ENCODE measurements at regions not wholly inside any gene's neighbourhood (a gene's known extent, or its start where the extent isn't known, plus 50 kb on each side); places are given as distances from the start of the nearest gene placed in this dataset.
A peak's percentile ranks its signal among the peaks of the same experiment; 100 is the strongest.

GRCh38 chr3:110031975-110032374 lies 694.6 kb upstream of the DPPA4 start:
- intact Hi-C loops (cut with micrococcal nuclease) = no loop called here
- TF ChIP-seq CTCF (IDR thresholded peaks at IDR 0.05; ENCODE audit: borderline replicate concordance) = no peak
- H3K4me1 ChIP-seq = no peaks in the 10 kb centered on the region
- H3K9me3 ChIP-seq (replicated peaks) = no peaks in the 10 kb centered on the region
- no peak overlapping the region for H3K4me3 ChIP-seq
- DNase-seq = no peak
- H3K36me3 ChIP-seq = no peaks in the 10 kb centered on the region
- no peaks in the 10 kb centered on the region for H3K27me3 ChIP-seq (ENCODE audit: low read depth)
- H3K27ac ChIP-seq (replicated peaks) = no peak overlapping the region

GRCh38 chr3:110059431-110059830 lies 722.1 kb upstream of the DPPA4 start:
- no peaks in the 10 kb centered on the region for H3K9me3 ChIP-seq (replicated peaks)
- no peak overlapping the region for H3K4me3 ChIP-seq
- DNase-seq = no peak
- H3K27me3 ChIP-seq (ENCODE audit: low read depth) = no peaks in the 10 kb centered on the region
- no peaks in the 10 kb centered on the region for H3K36me3 ChIP-seq
- intact Hi-C loops (cut with micrococcal nuclease) = no loop called here
- H3K4me1 ChIP-seq = no peaks in the 10 kb centered on the region
- no peak for TF ChIP-seq CTCF (IDR thresholded peaks at IDR 0.05; ENCODE audit: borderline replicate concordance)
- no peak overlapping the region for H3K27ac ChIP-seq (replicated peaks)

- no peaks in the 10 kb centered on the region for H3K27me3 ChIP-seq (ENCODE audit: low read depth)
- no peak overlapping the region for H3K4me3 ChIP-seq
- intact Hi-C loops (cut with micrococcal nuclease) = no loop called here
- H3K9me3 ChIP-seq (replicated peaks) = no peaks in the 10 kb centered on the region
- H3K36me3 ChIP-seq = no peaks in the 10 kb centered on the region
- TF ChIP-seq CTCF (IDR thresholded peaks at IDR 0.05; ENCODE audit: borderline replicate concordance) = no peak
- no peak overlapping the region for H3K27ac ChIP-seq (replicated peaks)
- DNase-seq = no peak
- H3K4me1 ChIP-seq = peaks cover 5% of the 10 kb centered on the region
Measured at GRCh38 chr3:110062716-110063115, 725.4 kb upstream of the DPPA4 start.

GRCh38 chr3:110063178-110063577 lies 725.8 kb upstream of the DPPA4 start:
- Histone ChIP-seq H3K27ac (replicated peaks) (no peak overlapping the region), H3K27me3 (ENCODE audit: low read depth) (no peaks in the 10 kb centered on the region), H3K9me3 (replicated peaks) (no peaks in the 10 kb centered on the region), H3K36me3 (no peaks in the 10 kb centered on the region), H3K4me1 (peaks cover 10% of the 10 kb centered on the region), H3K4me3 (no peak overlapping the region)
- intact Hi-C loops (cut with micrococcal nuclease) = no loop called here
- no peak for TF ChIP-seq CTCF (IDR thresholded peaks at IDR 0.05; ENCODE audit: borderline replicate concordance)
- DNase-seq = no peak

- no peaks in the 10 kb centered on the region for H3K36me3 ChIP-seq
- H3K9me3 ChIP-seq (replicated peaks) = no peaks in the 10 kb centered on the region
- H3K4me1 ChIP-seq = peaks cover 27% of the 10 kb centered on the region
- DNase-seq = no peak
- intact Hi-C loops (cut with micrococcal nuclease) = no loop called here
- H3K27ac ChIP-seq (replicated peaks) = no peak overlapping the region
- no peak overlapping the region for H3K4me3 ChIP-seq
- H3K27me3 ChIP-seq (ENCODE audit: low read depth) = no peaks in the 10 kb centered on the region
- no peak for TF ChIP-seq CTCF (IDR thresholded peaks at IDR 0.05; ENCODE audit: borderline replicate concordance)
Measured at GRCh38 chr3:110066206-110066605, 728.9 kb upstream of the DPPA4 start.

GRCh38 chr3:110067527-110067926 lies 730.2 kb upstream of the DPPA4 start:
- intact Hi-C loops (cut with micrococcal nuclease) = no loop called here
- H3K27ac ChIP-seq (replicated peaks) = peak overlapping the region; percentile 25

More at GRCh38 chr3:110067527-110067926, 730.2 kb upstream of the DPPA4 start:
- H3K4me3 ChIP-seq = no peak overlapping the region
- no peaks in the 10 kb centered on the region for H3K36me3 ChIP-seq
- no peak for TF ChIP-seq CTCF (IDR thresholded peaks at IDR 0.05; ENCODE audit: borderline replicate concordance)
- peaks cover 27% of the 10 kb centered on the region for H3K4me1 ChIP-seq
- H3K27me3 ChIP-seq (ENCODE audit: low read depth) = no peaks in the 10 kb centered on the region
- H3K9me3 ChIP-seq (replicated peaks) = no peaks in the 10 kb centered on the region
- no peak for DNase-seq
